ENCODE measurements at regions not wholly inside any gene's neighbourhood (a gene's known extent, or its start where the extent isn't known, plus 50 kb on each side); places are given as distances from the start of the nearest gene placed in this dataset.

- in situ Hi-C loops (cut with MboI; ENCODE audit: low sequenced_read_pairs) (no loop called here), dilution Hi-C loops (cut with HindIII; ENCODE audit: low sequenced_read_pairs, unreplicated experiment) (no loop called here), intact Hi-C loops (cut with micrococcal nuclease) (no loop called here)
- H2BK120ac ChIP-seq (ENCODE audit: low read depth, low read length): no peak overlapping the region
- no peaks in the 10 kb centered on the region for H3K36me3 ChIP-seq (ENCODE audit: control insufficient read depth, insufficient read depth, low read length)
- no peaks in the 10 kb centered on the region for H3K79me1 ChIP-seq (ENCODE audit: low read depth in 1 of 2, low read length in 2 of 2)
- H4K5ac ChIP-seq (ENCODE audit: low read depth, low read length): no peak overlapping the region
- H3K4me2 ChIP-seq (ENCODE audit: low read depth, low read length): no peak overlapping the region
- H4K91ac ChIP-seq (ENCODE audit: insufficient read depth, low read depth, low read length): no peak overlapping the region
- no peak overlapping the region for H2BK20ac ChIP-seq (ENCODE audit: low read depth, low read length)
- ATAC-seq (ENCODE audit: low read depth) (no peak), DNase-seq (no peak)
- H2BK15ac ChIP-seq (ENCODE audit: low read depth, low read length): no peak overlapping the region
- H3K9me1 ChIP-seq (ENCODE audit: insufficient read depth, low read length): no peaks in the 10 kb centered on the region
- H4K20me1 ChIP-seq (ENCODE audit: insufficient read depth, low read length): no peaks in the 10 kb centered on the region
- no peaks in the 10 kb centered on the region for H3K27me3 ChIP-seq (ENCODE audit: control insufficient read depth, insufficient read depth, low read length)
- H3K9ac ChIP-seq (ENCODE audit: low read depth, low read length): no peak overlapping the region
- no peak overlapping the region for H3K18ac ChIP-seq (ENCODE audit: low read depth, low read length)
- no peak overlapping the region for H3K4ac ChIP-seq (ENCODE audit: low read depth, low read length)
- peaks cover 6% of the 10 kb centered on the region; the same call in 1 of the 2 replicates for H3K9me3 ChIP-seq (ENCODE audit: control insufficient read depth, insufficient read depth, low read length)
- H2AFZ ChIP-seq (replicated peaks; ENCODE audit: low read length, poor library complexity): no peak overlapping the region
- H3K4me1 ChIP-seq (ENCODE audit: control insufficient read depth, insufficient read depth, low read length): no peaks in the 10 kb centered on the region
- H3K23ac ChIP-seq (ENCODE audit: low read depth, low read length): no peak overlapping the region
- no peak overlapping the region for H3K56ac ChIP-seq (ENCODE audit: extremely low read depth, insufficient read depth, low read length)
- no peak overlapping the region for H3K14ac ChIP-seq (replicated peaks; ENCODE audit: low read depth, low read length)
- TF ChIP-seq POLR2A (IDR thresholded peaks at IDR 0.05; ENCODE audit: low read depth, low read length) (no peak), SMC3 (IDR thresholded peaks at IDR 0.05; ENCODE audit: low read depth, low read length) (no peak), ELK1 (IDR thresholded peaks at IDR 0.05; ENCODE audit: borderline replicate concordance, low read depth, low read length) (no peak), CHD1 (IDR thresholded peaks at IDR 0.05; ENCODE audit: low read depth, low read length) (no peak), BHLHE40 (IDR thresholded peaks at IDR 0.05; ENCODE audit: low read depth, low read length) (no peak), RFX5 (IDR thresholded peaks at IDR 0.05; ENCODE audit: low read depth, low read length) (no peak), MXI1 (IDR thresholded peaks at IDR 0.05; ENCODE audit: borderline replicate concordance, low read depth, low read length) (no peak), RCOR1 (IDR thresholded peaks at IDR 0.05; ENCODE audit: insufficient replicate concordance, low read length) (no peak), MAZ (IDR thresholded peaks at IDR 0.05; ENCODE audit: borderline replicate concordance, low read depth, low read length) (no peak), CTCF (conservative IDR thresholded peaks at IDR 0.05; ENCODE audit: low read depth, low read length) (no peak), FOS (IDR thresholded peaks at IDR 0.05; ENCODE audit: low read depth, low read length) (no peak), CEBPB (IDR thresholded peaks at IDR 0.05; ENCODE audit: low read depth, low read length) (no peak), RAD21 (IDR thresholded peaks at IDR 0.05; ENCODE audit: low read length) (no peak), NFE2L2 (IDR thresholded peaks at IDR 0.05; ENCODE audit: low read depth, low read length) (no peak), MAFK (IDR thresholded peaks at IDR 0.05; ENCODE audit: low read depth, low read length) (no peak), USF2 (IDR thresholded peaks at IDR 0.05; ENCODE audit: low read depth, low read length) (no peak)
- no CpG with 5 or more reads among the region's 2 CpGs for WGBS, 2 experiments (ENCODE audit: extremely low coverage in 2 of 2, insufficient read length in 1 of 2)
- ChIA-PET CTCF (no interaction called here), POLR2A (ENCODE audit: unreplicated experiment) (no interaction called here)
- no peak overlapping the region for H2BK5ac ChIP-seq (ENCODE audit: low read depth, low read length, poor library complexity, severe bottlenecking)
- H3K27ac ChIP-seq (ENCODE audit: insufficient read depth, low read length): no peak overlapping the region
- H2AK5ac ChIP-seq (ENCODE audit: low read depth, low read length): no peak overlapping the region
- H4K8ac ChIP-seq (ENCODE audit: low read depth in 2 of 2, low read length in 2 of 2): no peak overlapping the region
- no peak overlapping the region for H2AK9ac ChIP-seq (replicated peaks; ENCODE audit: low read depth, low read length, poor library complexity)
- no TSS peak for BruUV-seq (replicated peaks)
- no peak overlapping the region for H3K4me3 ChIP-seq (ENCODE audit: insufficient read depth, low read depth, low read length)
Measured at GRCh38 chr3:88712552-88712951, 394.9 kb upstream of the EPHA3 start.

Measured in IMR-90 (cell line).